Uterus (tissue), 2 donors: ENCODE measurements at regions not wholly inside any gene's neighbourhood (a gene's known extent, or its start where the extent isn't known, plus 50 kb on each side); places are given as distances from the start of the nearest gene placed in this dataset.

ENCODE experiments used
- POLR2A ChIP-seq, 2 donors: fragments of 450-650 bp; IDR thresholded peaks; one replicate each; pipeline ENCODE4 v1.6.1; 2016; ENCODE audit warnings: antibody characterized with exemption in 2 of 2, mild to moderate bottlenecking in 1 of 2, moderate library complexity in 1 of 2
- TF ChIP-seq, protein P1 (sequence below), 4 experiments: fragments of 200-600 bp in 2 of 4; fragments of 450-650 bp in 2 of 4; sonication (generic) in 2 of 4; IDR thresholded peaks; one replicate each; pipeline ENCODE4 v1.5.1; 2016 to 2019; ENCODE audit warnings: antibody characterized with exemption in 4 of 4, mild to moderate bottlenecking in 2 of 4, moderate library complexity in 1 of 4

- TF ChIP-seq POLR2A (IDR thresholded peaks at IDR 0.05), result no peak
- TF ChIP-seq, protein P1, sequence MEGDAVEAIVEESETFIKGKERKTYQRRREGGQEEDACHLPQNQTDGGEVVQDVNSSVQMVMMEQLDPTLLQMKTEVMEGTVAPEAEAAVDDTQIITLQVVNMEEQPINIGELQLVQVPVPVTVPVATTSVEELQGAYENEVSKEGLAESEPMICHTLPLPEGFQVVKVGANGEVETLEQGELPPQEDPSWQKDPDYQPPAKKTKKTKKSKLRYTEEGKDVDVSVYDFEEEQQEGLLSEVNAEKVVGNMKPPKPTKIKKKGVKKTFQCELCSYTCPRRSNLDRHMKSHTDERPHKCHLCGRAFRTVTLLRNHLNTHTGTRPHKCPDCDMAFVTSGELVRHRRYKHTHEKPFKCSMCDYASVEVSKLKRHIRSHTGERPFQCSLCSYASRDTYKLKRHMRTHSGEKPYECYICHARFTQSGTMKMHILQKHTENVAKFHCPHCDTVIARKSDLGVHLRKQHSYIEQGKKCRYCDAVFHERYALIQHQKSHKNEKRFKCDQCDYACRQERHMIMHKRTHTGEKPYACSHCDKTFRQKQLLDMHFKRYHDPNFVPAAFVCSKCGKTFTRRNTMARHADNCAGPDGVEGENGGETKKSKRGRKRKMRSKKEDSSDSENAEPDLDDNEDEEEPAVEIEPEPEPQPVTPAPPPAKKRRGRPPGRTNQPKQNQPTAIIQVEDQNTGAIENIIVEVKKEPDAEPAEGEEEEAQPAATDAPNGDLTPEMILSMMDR (IDR thresholded peaks at IDR 0.05), result no peak
These were observed 122.8 kb downstream of the PRLHR start for GRCh38 chr10:118472415-118473304.
